ENCODE measurements at regions not wholly inside any gene's neighbourhood (a gene's known extent, or its start where the extent isn't known, plus 50 kb on each side); places are given as distances from the start of the nearest gene placed in this dataset.

- no peak for TF ChIP-seq ETS1 (IDR thresholded peaks at IDR 0.05)
These were observed 109.3 kb upstream of the IPO5 start (continued) for GRCh38 chr13:97844151-97844550.

- Mint-ChIP-seq H3K4me1 (peaks cover 4% of the 10 kb centered on the region), H3K36me3 (ENCODE audit: low read depth) (no peaks in the 10 kb centered on the region), H3K9me3 (no peaks in the 10 kb centered on the region), H3K4me3 (no peak overlapping the region), H3K27me3 (ENCODE audit: insufficient read depth, low read depth, poor library complexity) (no peaks in the 10 kb centered on the region), H3K27ac (no peak overlapping the region)
- Histone ChIP-seq H3F3A (replicated peaks; ENCODE audit: low read depth) (no peaks in the 10 kb centered on the region), H4K20me1 (replicated peaks; ENCODE audit: insufficient read depth) (no peaks in the 10 kb centered on the region), H3K79me2 (replicated peaks; ENCODE audit: insufficient read depth) (no peaks in the 10 kb centered on the region), H3K4me1 (ENCODE audit: insufficient read depth) (no peaks in the 10 kb centered on the region), H3K4me2 (no peak overlapping the region), H3K36me3 (ENCODE audit: insufficient read depth) (no peaks in the 10 kb centered on the region), H3K4me3 (no peak overlapping the region), H3K9me2 (ENCODE audit: insufficient read depth) (no peaks in the 10 kb centered on the region), H3K27ac (ENCODE audit: low read depth) (no peak overlapping the region), H3K27me3 (ENCODE audit: insufficient read depth) (no peaks in the 10 kb centered on the region), H2AFZ (no peak overlapping the region)
- DNase-seq (ENCODE audit: low spot score) (no peak), ATAC-seq (no peak)
- TF ChIP-seq CTCF (conservative IDR thresholded peaks at IDR 0.05; ENCODE audit: low read depth in 2 of 2) (no peak), JUNB (IDR thresholded peaks at IDR 0.05; ENCODE audit: unreplicated experiment) (no peak), ETS1 (IDR thresholded peaks at IDR 0.05) (no peak), STAT1 (IDR thresholded peaks at IDR 0.05; ENCODE audit: unreplicated experiment) (no peak), ZNF114 (CRISPR knock-in tag; IDR thresholded peaks at IDR 0.05) (no peak), REST (IDR thresholded peaks at IDR 0.05; ENCODE audit: unreplicated experiment) (no peak), ZNF331 (CRISPR knock-in tag; IDR thresholded peaks at IDR 0.05; ENCODE audit: low read depth) (no peak), POLR2AphosphoS5 (IDR thresholded peaks at IDR 0.05; ENCODE audit: low read depth) (no peak)
These were observed 104.6 kb upstream of the IPO5 start for GRCh38 chr13:97848886-97849285.
